Right atrium auricular region (tissue), 2 donors: ENCODE measurements at regions not wholly inside any gene's neighbourhood (a gene's known extent, or its start where the extent isn't known, plus 50 kb on each side); places are given as distances from the start of the nearest gene placed in this dataset.

ENCODE experiments used
- DNase-seq: peaks from one replicate; pipeline ENCODE4 v3.0.0-alpha.2; 2019; ENCODE audit warnings: low spot score
- H3K27ac ChIP-seq, 2 donors: fragments of 200-600 bp; sonication (generic); 1 replicate in 1 of 2; 2 replicates in 1 of 2; pipeline ENCODE4 v1.5.1; 2016 to 2019
- H3K27me3 ChIP-seq, 2 donors: fragments of 200-600 bp; sonication (generic); one replicate each; pipeline versions ENCODE4 v1.5.1 to v1.6.0; 2017 to 2019
- H3K36me3 ChIP-seq: fragments of 200-600 bp; sonication (generic); one replicate; pipeline ENCODE4 v1.5.1; 2016
- H3K4me1 ChIP-seq, 2 donors: fragments of 200-600 bp; sonication (generic); one replicate each; pipeline versions ENCODE4 v1.5.1 to v1.6.0; 2017 to 2019
- H3K4me3 ChIP-seq, 2 donors: fragments of 200-600 bp; sonication (generic); 1 replicate in 1 of 2; 2 replicates in 1 of 2; pipeline ENCODE4 v1.5.1; 2017 to 2019; ENCODE audit warnings: mild to moderate bottlenecking in 1 of 2, moderate library complexity in 1 of 2
- H3K9me3 ChIP-seq, 2 donors: fragments of 200-600 bp; sonication (generic); one replicate each; pipeline ENCODE4 v1.5.1; 2019
- CTCF ChIP-seq, 2 donors: fragments of 200-600 bp; sonication (generic); IDR thresholded peaks; one replicate each; pipeline ENCODE4 v1.5.1; 2019; ENCODE audit warnings: antibody characterized with exemption in 2 of 2

DNA sequence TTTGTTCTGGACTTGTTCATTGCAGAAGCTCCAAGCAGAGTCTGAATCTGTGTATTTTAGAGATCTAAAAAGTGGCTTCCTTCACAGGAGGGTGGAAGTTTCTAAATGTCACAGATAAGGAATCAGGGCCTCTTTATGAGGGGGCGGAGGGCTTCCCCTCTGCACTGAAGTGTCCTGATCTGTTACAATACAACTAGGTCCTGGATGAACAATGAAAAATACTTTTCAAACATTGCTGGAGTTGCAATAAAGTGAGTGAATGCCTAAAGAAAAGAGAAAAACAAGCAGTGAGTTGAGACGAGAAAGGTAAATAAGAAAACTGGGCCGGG lies 179.3 kb upstream of the HDAC4 start:
- H3K4me3 ChIP-seq: no peak overlapping the region
- DNase-seq: no peak
- no peaks in the 10 kb centered on the region for H3K36me3 ChIP-seq
- H3K27ac ChIP-seq: no peak overlapping the region
- H3K27me3 ChIP-seq: no peaks in the 10 kb centered on the region
- no peak for TF ChIP-seq CTCF (IDR thresholded peaks at IDR 0.05)
- H3K4me1 ChIP-seq: no peaks in the 10 kb centered on the region
- H3K9me3 ChIP-seq: no peaks in the 10 kb centered on the region

DNA sequence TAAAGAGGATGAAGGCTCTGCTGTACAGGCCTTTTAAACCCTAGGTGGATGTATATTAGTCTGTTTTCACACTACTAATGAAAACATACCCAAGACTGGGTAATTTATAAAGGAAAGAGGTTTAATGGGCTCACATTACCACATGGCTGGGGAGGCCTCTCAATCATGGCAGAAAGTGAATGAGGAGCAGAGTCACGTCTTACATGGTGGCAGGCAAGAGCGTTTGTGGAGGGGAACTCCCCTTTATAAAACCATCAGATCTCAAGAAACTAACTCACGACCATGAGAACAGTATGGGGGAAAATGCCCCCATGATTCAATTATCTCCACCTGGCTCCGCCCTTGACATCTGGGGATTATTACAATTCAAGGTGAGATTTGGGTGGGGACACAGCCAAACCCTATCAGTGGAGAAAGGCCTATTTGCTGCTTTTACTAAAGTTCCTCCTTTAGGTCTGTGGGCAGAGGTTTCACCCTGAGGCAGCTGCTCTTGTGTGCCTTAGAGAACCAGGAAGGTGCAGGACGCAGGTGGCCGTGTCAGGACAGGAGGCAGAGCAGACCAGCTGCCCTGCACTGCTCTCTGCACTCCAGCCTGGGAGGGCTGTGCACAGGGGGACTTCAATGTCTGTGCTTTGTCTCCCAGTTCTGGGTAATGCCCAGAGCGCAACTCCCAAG lies 178.8 kb upstream of the HDAC4 start:
- H3K4me1 ChIP-seq: no peaks in the 10 kb centered on the region
- no peaks in the 10 kb centered on the region for H3K27me3 ChIP-seq
- no peak overlapping the region for H3K4me3 ChIP-seq
- no peak for DNase-seq
- H3K36me3 ChIP-seq: no peaks in the 10 kb centered on the region
- no peaks in the 10 kb centered on the region for H3K9me3 ChIP-seq
- H3K27ac ChIP-seq: no peak overlapping the region
- no peak for TF ChIP-seq CTCF (IDR thresholded peaks at IDR 0.05)

- no peak for DNase-seq
- Histone ChIP-seq H3K36me3 (no peaks in the 10 kb centered on the region), H3K4me3 (no peak overlapping the region), H3K27ac (no peak overlapping the region), H3K9me3 (no peaks in the 10 kb centered on the region), H3K4me1 (no peaks in the 10 kb centered on the region), H3K27me3 (no peaks in the 10 kb centered on the region)
- TF ChIP-seq CTCF (IDR thresholded peaks at IDR 0.05): no peak
Measured at GRCh38 chr2:239579081-239579480, 178.3 kb upstream of the HDAC4 start.

DNA sequence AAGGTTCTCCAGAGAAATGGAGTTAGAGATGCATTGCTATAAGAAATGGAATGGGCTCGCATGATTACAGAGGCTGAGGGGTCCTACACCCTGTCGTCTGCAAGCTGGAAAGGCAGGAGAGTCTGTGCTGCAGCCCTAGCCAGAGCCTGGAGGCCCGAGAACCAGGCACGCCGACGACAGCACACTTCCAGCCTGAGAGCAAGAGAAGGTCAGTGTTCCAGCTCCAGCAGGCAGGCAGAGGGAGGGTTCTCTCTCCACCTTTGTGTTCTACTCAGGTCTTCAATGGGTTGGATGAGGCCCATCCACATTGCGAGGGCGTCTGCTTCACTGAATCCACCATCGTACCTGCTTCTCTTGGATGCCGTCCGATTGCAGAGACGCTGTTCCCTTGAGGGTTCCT lies 177.6 kb upstream of the HDAC4 start:
- no peak overlapping the region for H3K4me3 ChIP-seq
- no peaks in the 10 kb centered on the region for H3K36me3 ChIP-seq
- H3K4me1 ChIP-seq: no peaks in the 10 kb centered on the region
- TF ChIP-seq CTCF (IDR thresholded peaks at IDR 0.05): no peak
- H3K9me3 ChIP-seq: no peaks in the 10 kb centered on the region
- no peak for DNase-seq
- H3K27ac ChIP-seq: no peak overlapping the region
- no peaks in the 10 kb centered on the region for H3K27me3 ChIP-seq

DNA sequence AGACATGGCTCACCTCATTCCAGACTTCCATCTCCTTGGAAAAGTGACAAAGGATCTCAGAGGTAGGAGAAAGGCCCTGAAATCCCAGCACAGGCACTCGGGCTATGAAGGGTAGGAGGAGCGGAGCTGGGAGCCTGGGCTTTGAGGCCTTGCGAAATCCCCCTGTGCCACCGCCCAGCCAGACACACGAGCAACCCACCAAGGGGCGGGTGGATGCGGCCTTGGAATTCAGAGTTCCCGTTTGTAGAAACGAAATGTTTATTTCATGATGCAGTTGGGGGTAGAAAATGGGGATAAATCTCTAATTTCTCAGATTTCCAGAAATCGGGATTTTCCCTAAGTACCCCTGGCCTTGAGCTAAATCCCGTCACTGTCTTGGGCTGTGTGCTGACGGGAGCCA lies 177.1 kb upstream of the HDAC4 start:
- Histone ChIP-seq H3K36me3 (no peaks in the 10 kb centered on the region), H3K27me3 (no peaks in the 10 kb centered on the region), H3K9me3 (no peaks in the 10 kb centered on the region), H3K27ac (no peak overlapping the region), H3K4me3 (no peak overlapping the region), H3K4me1 (no peaks in the 10 kb centered on the region)
- no peak for TF ChIP-seq CTCF (IDR thresholded peaks at IDR 0.05)
- DNase-seq: no peak
